Stimulated activated CD8-positive, alpha-beta memory T cell treated with anti-CD3 and anti-CD28 coated beads, Interleukin-2, amount 100 ng/mL, for 48 hours (primary cell): ENCODE measurements at regions not wholly inside any gene's neighbourhood (a gene's known extent, or its start where the extent isn't known, plus 50 kb on each side); places are given as distances from the start of the nearest gene placed in this dataset.
"Not testable (repeated sequence)": the region's sequence is repeated elsewhere in the genome, so short reads cannot be mapped to it uniquely, and the experiment has no call there.

Source experiments
- DNase-seq, 2 donors: peaks; one replicate each; pipeline ENCODE4 v3.0.0-alpha.2; 2020; ENCODE audit warnings: low read depth in 2 of 2

GRCh38 chr9:31153250-31153840, 1231.1 kb upstream of the ACO1 start:
- DNase-seq = no peak

GRCh38 chr9:31166516-31166915, 1217.9 kb upstream of the ACO1 start:
- no peak for DNase-seq

GRCh38 chr9:31168161-31168560, 1216.3 kb upstream of the ACO1 start:
- no peak for DNase-seq

- DNase-seq = no peak
Measured at GRCh38 chr9:31174681-31175080, 1209.8 kb upstream of the ACO1 start.

GRCh38 chr9:31183866-31184265, 1200.6 kb upstream of the ACO1 start:
- DNase-seq = no peak

- no peak for DNase-seq
Measured at GRCh38 chr9:31185831-31186230, 1198.6 kb upstream of the ACO1 start.

- no peak for DNase-seq
Measured at GRCh38 chr9:31188496-31188895, 1195.9 kb upstream of the ACO1 start.

- DNase-seq = peak in 1 of 2 donors; percentile 0
Measured at GRCh38 chr9:31210978-31211570, 1173.4 kb upstream of the ACO1 start.

GRCh38 chr9:31229976-31230375, 1154.5 kb upstream of the ACO1 start:
- DNase-seq = not testable (repeated sequence)

- DNase-seq = no peak
Measured at GRCh38 chr9:31232485-31232884, 1152.0 kb upstream of the ACO1 start.

GRCh38 chr9:31236344-31236743, 1148.1 kb upstream of the ACO1 start:
- no peak for DNase-seq

- no peak for DNase-seq
Measured at GRCh38 chr9:31243386-31243785, 1141.1 kb upstream of the ACO1 start.

- no peak for DNase-seq
Measured at GRCh38 chr9:31248156-31248555, 1136.3 kb upstream of the ACO1 start.

GRCh38 chr9:31251386-31251785, 1133.1 kb upstream of the ACO1 start:
- DNase-seq = no peak

GRCh38 chr9:31253800-31254762, 1130.4 kb upstream of the ACO1 start:
- DNase-seq = no peak

- no peak for DNase-seq
Measured at GRCh38 chr9:31255211-31255610, 1129.2 kb upstream of the ACO1 start.

GRCh38 chr9:31259824-31260223, 1124.6 kb upstream of the ACO1 start:
- DNase-seq = no peak

- DNase-seq = no peak
Measured at GRCh38 chr9:31272456-31273295, 1111.8 kb upstream of the ACO1 start.

GRCh38 chr9:31275419-31275818, 1109.0 kb upstream of the ACO1 start:
- no peak for DNase-seq

- no peak for DNase-seq
Measured at GRCh38 chr9:31290731-31291130, 1093.7 kb upstream of the ACO1 start.

- no peak for DNase-seq
Measured at GRCh38 chr9:31302620-31303418, 1081.6 kb upstream of the ACO1 start.
